Eye (tissue), 1 donor: ENCODE measurements at regions not wholly inside any gene's neighbourhood (a gene's known extent, or its start where the extent isn't known, plus 50 kb on each side); places are given as distances from the start of the nearest gene placed in this dataset.
"Not testable (repeated sequence)": the region's sequence is repeated elsewhere in the genome, so short reads cannot be mapped to it uniquely, and the experiment has no call there.

Source experiments
- DNase-seq: peaks from one replicate; pipeline ENCODE4 v3.0.0-alpha.2; 2015

DNA sequence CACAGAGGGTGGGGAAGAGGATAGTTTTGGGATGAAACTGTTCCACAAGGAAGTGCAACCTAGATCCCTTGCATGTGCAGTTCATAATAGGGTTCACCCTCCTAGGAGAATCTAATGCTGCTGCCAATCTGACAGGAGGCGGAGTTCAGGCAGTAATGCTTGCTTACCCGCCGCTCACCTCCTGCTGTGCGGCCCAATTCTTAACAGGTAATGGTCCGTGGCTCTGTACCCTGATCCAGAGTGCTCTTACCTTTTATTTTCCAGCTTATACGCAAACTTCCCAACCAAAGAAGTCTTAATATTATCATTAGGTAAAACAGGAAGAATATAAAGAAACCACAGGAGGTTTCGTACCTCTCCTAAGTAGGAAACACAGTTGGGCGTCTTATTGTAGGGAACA lies 82.7 kb upstream of the CD302 start:
- DNase-seq = no peak

- no peak for DNase-seq
These were observed 81.1 kb upstream of the CD302 start for GRCh38 chr2:159879051-159879604.

DNA sequence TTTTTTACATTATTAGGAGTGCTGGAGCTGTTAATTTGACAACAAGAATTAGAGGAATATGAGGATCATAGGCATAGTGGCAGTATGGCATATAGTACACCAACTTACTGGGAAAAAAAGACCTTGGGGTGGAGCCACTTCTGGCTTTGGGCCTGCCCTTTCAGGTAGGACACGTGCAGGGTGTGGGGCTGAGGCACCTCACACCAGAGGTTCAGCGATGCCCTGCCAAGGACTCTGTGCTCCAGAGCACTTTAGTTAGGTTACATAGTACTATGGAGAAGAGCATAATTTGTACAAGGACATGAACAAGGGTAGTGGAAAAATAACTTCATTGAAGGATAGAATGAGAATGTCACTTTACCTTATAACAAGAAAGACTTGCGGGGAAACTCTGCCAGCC lies 77.1 kb upstream of the CD302 start:
- DNase-seq = peak; percentile 59

GRCh38 chr2:159873258-159873657 lies 75.2 kb upstream of the CD302 start:
- peak; percentile 80 for DNase-seq

GRCh38 chr2:159872353-159872752 lies 74.3 kb upstream of the CD302 start:
- DNase-seq = no peak

DNA sequence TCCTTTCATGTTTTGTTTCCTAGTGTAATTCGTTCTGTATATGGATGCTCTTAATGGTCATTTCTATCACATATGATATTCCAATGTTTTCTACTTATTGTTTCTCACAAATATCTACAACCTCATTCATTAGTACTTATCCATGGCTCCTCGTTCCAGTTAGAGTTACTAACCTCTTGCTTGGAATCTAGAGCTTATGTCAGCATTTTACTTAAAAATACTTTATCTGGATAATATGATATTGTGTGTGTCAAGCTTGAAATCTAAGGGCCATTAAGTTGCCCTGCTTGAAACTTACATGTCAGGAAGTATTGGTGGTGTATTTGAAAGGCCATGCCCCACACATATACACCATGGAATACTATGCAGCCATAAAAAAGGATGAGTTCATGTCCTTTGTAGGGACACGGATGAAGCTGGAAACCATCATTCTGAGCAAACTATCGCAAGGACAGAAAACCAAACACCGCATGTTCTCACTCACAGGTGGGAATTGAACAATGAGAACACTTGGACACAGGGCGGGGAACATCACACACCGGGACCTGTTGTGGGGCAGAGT lies 70.7 kb upstream of the CD302 start:
- DNase-seq = not testable (repeated sequence)

- DNase-seq = no peak
These were observed 69.8 kb upstream of the CD302 start for GRCh38 chr2:159867567-159868361.

GRCh38 chr2:159863526-159864160 lies 65.6 kb upstream of the CD302 start:
- DNase-seq = no peak

GRCh38 chr2:159860581-159861310 lies 62.7 kb upstream of the CD302 start:
- no peak for DNase-seq

- DNase-seq = no peak
These were observed 61.6 kb upstream of the CD302 start for GRCh38 chr2:159859583-159859982.

GRCh38 chr2:159856760-159857159 lies 58.8 kb upstream of the CD302 start:
- DNase-seq = no peak

DNA sequence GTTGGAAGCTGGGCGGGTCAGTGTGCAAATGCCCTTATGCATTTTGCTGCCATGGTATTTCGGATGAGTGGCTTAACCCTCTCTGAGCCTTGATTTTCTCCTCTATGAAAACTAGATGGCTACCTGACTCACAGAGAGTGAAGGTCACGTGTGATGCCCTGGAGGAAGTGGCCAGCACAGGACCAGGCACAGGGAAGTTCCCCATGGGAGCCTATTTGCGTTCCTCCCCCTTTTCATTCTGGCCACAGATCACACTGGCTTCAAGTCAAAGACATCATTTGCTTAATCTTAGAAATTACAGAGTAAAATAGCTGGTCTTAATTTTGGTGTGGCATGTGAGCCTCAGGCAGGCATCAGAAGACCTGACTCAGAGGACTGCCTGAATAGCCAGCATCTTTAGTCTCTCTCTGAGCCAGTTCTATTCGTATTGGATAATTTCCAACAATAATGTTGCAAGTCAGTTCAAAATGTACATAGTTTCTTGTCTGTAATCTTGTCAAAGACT lies 57.6 kb upstream of the CD302 start:
- DNase-seq = no peak

DNA sequence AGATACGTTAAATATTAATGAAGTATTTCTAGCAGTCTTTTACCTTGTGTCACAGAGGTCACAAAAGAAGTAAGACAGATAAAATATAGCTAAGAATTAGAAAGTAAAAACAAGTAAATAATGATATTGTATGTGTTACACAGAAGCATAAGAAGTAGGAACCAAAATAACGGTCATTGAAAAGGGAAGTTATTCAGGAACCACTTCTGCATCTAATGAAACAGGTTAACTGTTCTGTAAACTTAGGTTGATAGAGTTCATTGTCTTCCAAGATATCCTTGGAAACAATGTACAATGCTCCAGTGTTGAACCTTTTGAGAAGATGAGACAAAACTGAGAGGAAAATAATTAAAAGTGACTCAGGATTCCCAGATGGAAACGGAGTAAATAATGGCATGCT lies 57.1 kb upstream of the CD302 start:
- DNase-seq = no peak

- no peak for DNase-seq
These were observed 56.5 kb upstream of the CD302 start for GRCh38 chr2:159854481-159854880.

- no peak for DNase-seq
These were observed 55.1 kb upstream of the CD302 start for GRCh38 chr2:159853101-159853500.

GRCh38 chr2:159851941-159852340 lies 53.9 kb upstream of the CD302 start:
- no peak for DNase-seq

GRCh38 chr2:159850789-159851188 lies 52.8 kb upstream of the CD302 start:
- DNase-seq = no peak

DNA sequence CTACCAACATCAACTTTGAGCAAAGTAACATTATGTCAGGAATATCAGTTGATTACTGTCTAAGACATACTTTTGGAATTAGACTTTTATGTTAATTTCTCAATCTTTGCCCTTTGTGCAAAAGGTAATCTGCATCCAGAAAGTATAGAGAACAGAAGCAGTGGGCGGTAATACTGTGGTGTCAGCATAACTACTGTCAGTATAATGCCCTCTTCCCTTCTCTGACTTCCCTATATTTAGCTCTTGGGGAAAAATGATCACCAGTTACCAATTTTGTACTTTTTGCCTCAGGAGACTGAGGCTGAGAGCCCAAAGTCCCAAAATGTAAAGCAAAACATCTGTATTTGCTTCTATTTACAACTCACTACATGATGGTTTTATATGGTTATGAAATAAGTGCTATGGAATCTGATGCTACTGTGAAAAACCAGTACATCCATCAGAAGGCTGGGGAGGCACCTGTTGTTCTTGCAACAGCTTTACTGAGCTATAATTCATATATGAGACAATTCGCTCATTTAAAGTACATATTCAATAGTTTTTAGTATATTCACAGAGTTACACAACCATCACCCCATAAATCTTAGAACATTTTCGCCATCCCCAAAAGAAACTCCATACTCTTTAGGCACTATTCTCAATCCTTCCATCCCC lies 51.3 kb upstream of the CD302 start:
- DNase-seq = no peak
